IMR-90 (cell line): ENCODE measurements at regions not wholly inside any gene's neighbourhood (a gene's known extent, or its start where the extent isn't known, plus 50 kb on each side); places are given as distances from the start of the nearest gene placed in this dataset.

ENCODE experiments used
- CTCF ChIP-seq: conservative IDR thresholded peaks from 2 replicates; pipeline ENCODE4 v1.5.1; 2012; ENCODE audit warnings: mild to moderate bottlenecking, low read depth, low read length, improper control_type of control experiment
- RFX5 ChIP-seq: IDR thresholded peaks from 2 replicates; pipeline ENCODE4 v1.8.0; 2012; ENCODE audit warnings: low read depth, mild to moderate bottlenecking, low read length, moderate library complexity

- TF ChIP-seq CTCF = no peak
- no peak for TF ChIP-seq RFX5
Measured at GRCh38 chr3:145175626-145176025, 985.4 kb downstream of the PLOD2 start.
